Rectal smooth muscle tissue (tissue), 1 donor: ENCODE measurements at regions not wholly inside any gene's neighbourhood (a gene's known extent, or its start where the extent isn't known, plus 50 kb on each side); places are given as distances from the start of the nearest gene placed in this dataset.

ENCODE experiments used
- H3K27ac ChIP-seq: one replicate; pipeline ENCODE4 v1.7.0; 2013; ENCODE audit warnings: low read depth, low read length, inconsistent platforms
- H3K27me3 ChIP-seq: one replicate; pipeline ENCODE4 v1.7.0; 2013; ENCODE audit warnings: low read length; ENCODE audit not compliant: control insufficient read depth, insufficient read depth
- H3K36me3 ChIP-seq: one replicate; pipeline ENCODE4 v1.7.0; 2013; ENCODE audit warnings: low read length; ENCODE audit not compliant: control insufficient read depth, insufficient read depth
- H3K4me1 ChIP-seq: one replicate; pipeline ENCODE4 v1.7.0; 2013; ENCODE audit warnings: low read length; ENCODE audit not compliant: control insufficient read depth, insufficient read depth
- H3K4me3 ChIP-seq: one replicate; pipeline ENCODE4 v1.7.0; 2013; ENCODE audit warnings: low read length
- H3K9ac ChIP-seq: one replicate; pipeline ENCODE4 v1.7.0; 2013; ENCODE audit warnings: low read length

DNA sequence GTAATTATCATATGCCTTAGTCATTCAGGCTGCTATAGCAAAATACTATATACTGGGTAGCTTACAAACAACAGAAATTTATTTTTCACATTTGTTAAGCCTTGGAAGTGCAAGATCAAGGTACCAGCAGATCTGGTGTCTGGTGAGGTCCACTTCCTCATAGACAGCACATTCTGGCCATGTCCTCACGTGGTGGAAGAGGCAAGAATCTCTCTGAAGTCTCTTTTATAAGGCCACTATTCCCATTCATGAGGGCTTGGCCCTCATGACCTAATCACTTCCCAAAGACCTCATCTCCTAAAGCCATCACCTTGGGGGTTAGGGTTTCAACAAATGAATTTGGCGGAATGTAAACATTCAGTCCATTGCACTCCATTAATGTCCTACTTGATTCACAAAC lies 137.5 kb upstream of the C1GALT1 start:
- Histone ChIP-seq H3K36me3 (no peaks in the 10 kb centered on the region), H3K9ac (no peak overlapping the region), H3K4me3 (no peak overlapping the region), H3K27ac (no peak overlapping the region), H3K27me3 (no peaks in the 10 kb centered on the region), H3K4me1 (no peaks in the 10 kb centered on the region)

DNA sequence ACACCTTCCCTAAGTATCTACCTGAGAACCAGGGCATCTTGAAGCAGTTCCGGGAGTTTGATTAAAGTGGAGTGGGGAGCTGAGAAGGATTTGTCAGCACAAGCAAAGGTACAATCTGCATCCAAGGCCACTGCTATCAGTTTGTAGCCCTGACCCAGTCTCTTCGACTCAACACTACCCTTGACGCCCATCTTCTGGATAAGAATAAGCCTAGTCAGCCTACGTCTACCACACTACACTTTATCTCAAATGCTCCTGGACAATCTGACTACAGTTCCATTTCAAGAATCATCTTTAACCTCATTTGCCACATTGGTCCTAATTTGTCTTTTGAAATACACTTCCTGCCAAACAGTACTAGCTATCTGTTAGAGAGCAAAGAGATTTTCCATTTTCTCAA lies 134.1 kb upstream of the C1GALT1 start:
- no peaks in the 10 kb centered on the region for H3K4me1 ChIP-seq
- no peak overlapping the region for H3K4me3 ChIP-seq
- no peaks in the 10 kb centered on the region for H3K27me3 ChIP-seq
- no peaks in the 10 kb centered on the region for H3K36me3 ChIP-seq
- H3K9ac ChIP-seq, result no peak overlapping the region
- H3K27ac ChIP-seq, result no peak overlapping the region

DNA sequence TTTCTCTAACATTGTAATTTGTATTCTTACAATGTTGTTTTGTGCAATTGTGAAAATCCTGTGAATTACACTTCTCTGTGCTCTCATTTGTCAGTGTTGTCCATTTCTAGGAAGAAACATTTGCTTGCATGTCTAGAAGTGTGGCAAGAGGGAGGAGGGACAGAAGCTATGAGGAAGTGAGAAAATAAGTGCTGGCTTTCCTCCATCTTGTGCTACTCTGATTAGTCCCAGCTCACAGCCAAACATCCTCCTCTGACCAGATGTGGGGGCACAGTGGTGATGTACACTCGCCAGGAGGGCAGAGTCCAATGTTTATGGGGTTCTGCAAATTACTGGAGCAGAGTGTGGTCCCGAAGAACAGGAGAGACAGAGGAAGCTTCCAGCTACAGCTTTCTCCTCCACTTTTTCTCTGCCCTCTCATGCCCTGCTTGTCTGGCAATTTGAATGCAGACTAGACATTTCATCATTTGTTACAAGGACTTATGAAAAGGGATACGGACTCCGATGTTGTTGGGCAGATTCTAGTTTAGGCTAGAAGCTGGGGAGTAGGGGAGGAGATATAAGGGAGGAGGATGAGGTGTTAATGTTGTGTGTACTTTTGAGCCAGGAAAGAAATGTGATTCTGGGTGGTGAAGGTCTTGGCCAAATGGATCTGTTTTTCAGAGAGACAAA lies 131.0 kb upstream of the C1GALT1 start:
- no peak overlapping the region for H3K4me3 ChIP-seq
- H3K27me3 ChIP-seq, result no peaks in the 10 kb centered on the region
- no peak overlapping the region for H3K9ac ChIP-seq
- H3K4me1 ChIP-seq, result no peaks in the 10 kb centered on the region
- H3K36me3 ChIP-seq, result no peaks in the 10 kb centered on the region
- H3K27ac ChIP-seq, result no peak overlapping the region

DNA sequence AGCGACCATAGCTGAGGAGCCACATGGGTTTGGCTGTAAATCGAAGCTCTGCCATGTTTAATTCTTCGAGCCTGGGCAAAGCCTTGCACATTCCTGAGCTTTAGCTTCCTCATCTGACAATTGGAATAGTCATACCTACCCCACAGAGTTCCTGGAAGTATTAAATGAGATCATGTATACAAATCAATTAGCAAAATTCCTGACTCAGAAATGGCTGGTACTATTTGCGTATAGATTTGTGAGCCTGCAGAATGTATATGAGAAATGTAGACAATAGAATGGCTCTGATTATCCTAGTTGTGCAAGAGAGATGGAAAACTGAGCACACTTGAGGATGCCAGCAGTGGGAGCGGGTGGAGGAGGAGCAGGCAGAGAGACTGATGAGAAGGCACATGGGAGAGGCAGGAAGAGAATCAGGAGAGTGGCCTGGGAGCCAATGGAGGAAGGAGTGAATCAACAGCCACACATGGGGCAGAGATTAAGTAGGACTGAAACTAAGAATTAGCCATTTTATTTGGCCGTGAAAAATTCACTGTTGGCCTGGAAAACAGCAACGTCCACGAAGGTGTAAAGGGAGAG lies 128.0 kb upstream of the C1GALT1 start:
- H3K4me3 ChIP-seq, result no peak overlapping the region
- no peak overlapping the region for H3K9ac ChIP-seq
- no peak overlapping the region for H3K27ac ChIP-seq
- H3K27me3 ChIP-seq, result no peaks in the 10 kb centered on the region
- H3K4me1 ChIP-seq, result no peaks in the 10 kb centered on the region
- no peaks in the 10 kb centered on the region for H3K36me3 ChIP-seq

DNA sequence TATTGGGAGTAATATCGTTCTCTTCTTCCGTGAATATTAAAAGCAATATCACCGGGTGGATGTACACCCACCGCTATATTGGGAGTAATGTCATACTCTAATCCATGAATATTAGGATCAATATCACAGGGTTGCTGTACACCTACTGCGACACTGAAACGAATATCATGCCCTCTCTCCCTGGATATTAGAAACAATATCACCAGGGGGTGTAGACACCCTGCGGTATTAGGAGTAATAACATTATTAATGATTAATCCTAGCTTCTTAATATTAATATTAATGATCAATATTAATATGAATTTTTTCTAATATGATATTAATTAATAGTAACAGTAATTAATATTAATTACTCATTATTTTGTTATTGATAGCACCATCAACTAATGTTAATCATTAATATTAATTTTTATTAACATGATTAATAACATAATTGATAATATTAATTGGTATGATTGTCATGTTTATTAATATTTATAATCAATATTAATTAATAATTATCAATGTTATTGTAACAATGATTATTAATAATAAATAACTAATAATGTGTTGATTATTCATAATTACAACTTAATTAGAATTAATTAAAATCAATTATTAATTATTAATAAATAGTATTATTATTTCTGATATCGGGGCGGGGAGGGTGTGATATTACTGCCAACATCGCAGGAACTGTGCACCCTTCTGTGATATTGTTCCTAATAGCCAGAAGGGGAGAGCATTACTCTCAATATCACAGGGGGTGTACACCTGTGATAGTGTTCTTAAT lies 121.3 kb upstream of the C1GALT1 start:
- no peak overlapping the region for H3K9ac ChIP-seq
- H3K27me3 ChIP-seq, result no peaks in the 10 kb centered on the region
- no peaks in the 10 kb centered on the region for H3K4me1 ChIP-seq
- H3K27ac ChIP-seq, result no peak overlapping the region
- no peaks in the 10 kb centered on the region for H3K36me3 ChIP-seq
- no peak overlapping the region for H3K4me3 ChIP-seq

DNA sequence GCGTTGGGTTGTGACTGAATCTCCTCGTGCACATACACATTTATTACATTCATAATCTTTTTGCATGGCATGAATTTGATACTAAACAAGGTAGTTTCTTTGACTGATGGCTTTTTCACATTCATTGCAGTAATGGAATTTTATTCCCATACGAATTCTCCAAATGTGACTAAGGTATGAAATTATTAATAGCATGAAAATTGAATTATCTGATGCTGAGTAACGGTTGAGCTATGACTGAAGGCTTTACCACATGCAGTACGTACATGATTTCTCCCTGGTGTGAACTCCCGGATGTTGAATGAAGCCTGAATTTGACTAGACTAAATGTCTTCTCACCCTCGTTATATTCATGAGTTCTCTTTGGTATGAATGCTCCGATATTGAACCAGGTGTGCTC lies 104.4 kb upstream of the C1GALT1 start:
- Histone ChIP-seq H3K4me1 (no peaks in the 10 kb centered on the region), H3K27me3 (no peaks in the 10 kb centered on the region), H3K27ac (no peak overlapping the region), H3K9ac (no peak overlapping the region), H3K4me3 (no peak overlapping the region), H3K36me3 (no peaks in the 10 kb centered on the region)

DNA sequence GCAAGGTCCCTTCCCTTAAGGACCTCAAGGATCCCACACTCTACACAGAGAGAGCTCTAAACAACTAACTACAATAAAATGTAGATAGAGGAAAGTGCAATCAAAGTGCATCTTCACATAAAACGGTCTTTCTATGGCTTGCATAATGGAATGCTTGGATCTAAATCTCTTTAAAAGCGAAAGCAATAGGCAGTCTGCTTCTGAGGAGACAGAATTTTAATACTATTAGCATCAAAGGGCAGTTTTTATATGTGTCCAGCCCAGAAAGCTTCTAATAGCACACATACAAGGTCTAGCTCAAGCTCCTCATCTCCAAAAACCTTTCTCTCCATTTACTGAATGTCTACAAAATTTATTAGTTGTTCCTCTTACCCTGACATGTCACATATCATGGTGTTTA lies 101.5 kb upstream of the C1GALT1 start:
- Histone ChIP-seq H3K4me1 (no peaks in the 10 kb centered on the region), H3K36me3 (no peaks in the 10 kb centered on the region)

DNA sequence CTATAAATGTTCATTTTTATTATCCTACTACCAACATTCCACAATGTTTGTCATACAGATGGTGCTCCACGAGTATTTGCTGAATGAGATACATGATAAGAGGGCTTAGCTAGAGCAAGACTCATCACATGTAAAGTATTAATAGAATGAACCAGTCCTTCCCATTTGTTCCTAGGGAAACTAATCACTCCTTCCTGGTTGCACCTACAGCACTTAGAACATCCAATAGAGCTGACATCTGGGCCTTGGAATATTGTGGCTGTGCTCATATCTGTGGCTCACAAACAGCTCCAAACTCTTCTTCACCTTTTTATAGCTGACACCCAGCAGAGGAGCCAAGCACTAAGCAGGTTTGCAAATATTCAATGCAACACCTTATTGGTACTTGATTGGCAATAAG lies 91.9 kb upstream of the C1GALT1 start:
- Histone ChIP-seq H3K36me3 (no peaks in the 10 kb centered on the region), H3K4me1 (no peaks in the 10 kb centered on the region), H3K9ac (no peak overlapping the region), H3K27me3 (no peaks in the 10 kb centered on the region), H3K4me3 (no peak overlapping the region), H3K27ac (no peak overlapping the region)

More for the DNA sequence above, 101.5 kb upstream of the C1GALT1 start:
- no peak overlapping the region for H3K9ac ChIP-seq
- H3K27ac ChIP-seq, result no peak overlapping the region
- no peaks in the 10 kb centered on the region for H3K27me3 ChIP-seq
- no peak overlapping the region for H3K4me3 ChIP-seq

DNA sequence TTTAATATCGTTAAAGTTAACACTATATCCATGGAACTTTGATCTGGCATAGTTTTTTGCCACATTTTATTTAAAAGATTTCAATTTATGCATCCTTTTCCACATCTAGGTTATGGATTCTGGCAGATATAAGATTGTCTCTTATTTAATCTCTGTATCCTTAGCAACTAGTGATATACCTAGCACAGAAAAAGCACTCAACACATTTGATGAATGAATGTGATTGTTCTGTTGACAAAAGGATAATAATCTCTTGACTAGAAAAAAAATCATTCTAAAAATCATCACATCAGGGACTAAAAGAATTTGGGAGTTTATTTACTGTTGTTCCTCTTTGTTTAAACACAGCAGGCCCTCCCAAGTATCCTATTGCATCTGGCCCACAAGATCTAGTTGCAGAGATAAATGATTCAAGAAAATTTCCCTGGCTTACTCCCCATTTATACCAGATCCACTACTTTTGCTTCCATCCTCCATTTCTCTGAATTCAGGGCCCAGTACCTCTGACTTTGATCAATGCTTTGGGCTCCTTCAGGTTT lies 84.0 kb upstream of the C1GALT1 start:
- Histone ChIP-seq H3K9ac (no peak overlapping the region), H3K27ac (no peak overlapping the region), H3K4me3 (no peak overlapping the region), H3K36me3 (no peaks in the 10 kb centered on the region), H3K4me1 (peaks cover 2% of the 10 kb centered on the region), H3K27me3 (no peaks in the 10 kb centered on the region)

DNA sequence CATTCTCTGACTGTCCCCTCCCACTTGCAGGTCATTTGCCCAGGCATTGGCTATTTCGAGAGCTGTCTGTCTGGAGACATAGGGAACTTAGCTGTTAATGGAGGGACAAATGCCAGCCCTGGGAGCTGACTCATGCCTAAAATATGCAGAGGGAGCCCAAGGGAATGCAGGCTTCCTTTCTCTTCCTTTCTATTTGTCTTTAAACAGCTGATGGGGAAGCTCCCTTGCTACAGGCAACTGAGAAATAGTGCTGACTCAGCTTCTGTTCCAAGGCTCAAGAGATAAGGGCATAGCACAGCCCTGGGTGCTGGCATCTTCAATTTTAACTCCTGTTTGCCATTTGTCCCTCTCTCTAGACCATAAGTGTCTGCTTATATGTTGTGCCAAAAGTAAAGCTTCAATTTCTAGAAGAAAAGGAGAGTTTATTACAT lies 82.7 kb upstream of the C1GALT1 start:
- H3K4me3 ChIP-seq, result no peak overlapping the region
- H3K4me1 ChIP-seq, result peaks cover 2% of the 10 kb centered on the region
- no peaks in the 10 kb centered on the region for H3K36me3 ChIP-seq
- H3K27ac ChIP-seq, result no peak overlapping the region
- no peak overlapping the region for H3K9ac ChIP-seq
- no peaks in the 10 kb centered on the region for H3K27me3 ChIP-seq

DNA sequence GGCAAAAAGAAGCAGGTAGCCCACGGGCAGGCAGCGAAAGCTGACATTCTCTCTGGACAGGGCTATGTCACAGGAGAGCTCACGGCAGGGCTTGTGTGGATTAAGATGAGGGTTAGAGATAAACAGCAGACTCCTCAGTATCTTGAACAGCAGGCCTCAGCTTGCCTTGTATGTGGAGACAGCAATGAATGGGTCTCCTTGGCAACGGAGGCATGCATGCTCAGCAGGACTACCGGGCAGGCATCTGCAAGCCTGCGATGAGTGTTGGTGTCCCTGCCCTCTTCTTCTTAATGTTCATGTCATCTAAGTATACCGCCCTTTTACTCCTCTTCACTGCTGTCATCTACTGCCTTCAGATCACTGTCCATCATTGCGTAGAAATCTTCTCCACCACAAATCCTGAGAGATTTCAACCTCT lies 81.9 kb upstream of the C1GALT1 start:
- peaks cover 2% of the 10 kb centered on the region for H3K4me1 ChIP-seq

DNA sequence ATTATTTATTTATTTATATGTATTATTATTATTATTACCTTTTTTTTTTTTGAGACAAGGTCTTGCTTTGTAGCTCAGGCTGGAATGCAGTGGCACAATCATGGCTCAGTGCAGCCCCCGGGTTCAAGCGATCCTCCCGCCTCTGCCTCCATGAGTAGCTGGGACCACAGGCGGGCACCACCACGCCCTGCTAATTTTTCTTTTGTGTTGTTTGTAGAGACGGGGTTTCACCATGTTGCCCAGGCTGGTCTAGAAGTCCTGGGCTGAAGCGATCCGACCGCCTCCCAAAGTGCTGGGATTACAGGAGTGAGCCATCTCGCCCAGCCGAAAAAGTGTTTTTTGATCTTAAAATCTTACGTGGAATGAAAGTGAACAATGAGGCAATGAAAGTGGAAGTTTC lies 79.4 kb upstream of the C1GALT1 start:
- Histone ChIP-seq H3K9ac (no peak overlapping the region), H3K27ac (no peak overlapping the region), H3K4me3 (no peak overlapping the region), H3K27me3 (no peaks in the 10 kb centered on the region), H3K4me1 (peaks cover 2% of the 10 kb centered on the region), H3K36me3 (no peaks in the 10 kb centered on the region)

More for the DNA sequence above, 81.9 kb upstream of the C1GALT1 start:
- Histone ChIP-seq H3K36me3 (no peaks in the 10 kb centered on the region), H3K27me3 (no peaks in the 10 kb centered on the region), H3K4me3 (no peak overlapping the region), H3K27ac (no peak overlapping the region), H3K9ac (no peak overlapping the region)
